ENCODE measurements at regions not wholly inside any gene's neighbourhood (a gene's known extent, or its start where the extent isn't known, plus 50 kb on each side); places are given as distances from the start of the nearest gene placed in this dataset.
"Not testable (repeated sequence)": the region's sequence is repeated elsewhere in the genome, so short reads cannot be mapped to it uniquely, and the experiment has no call there.

DNA sequence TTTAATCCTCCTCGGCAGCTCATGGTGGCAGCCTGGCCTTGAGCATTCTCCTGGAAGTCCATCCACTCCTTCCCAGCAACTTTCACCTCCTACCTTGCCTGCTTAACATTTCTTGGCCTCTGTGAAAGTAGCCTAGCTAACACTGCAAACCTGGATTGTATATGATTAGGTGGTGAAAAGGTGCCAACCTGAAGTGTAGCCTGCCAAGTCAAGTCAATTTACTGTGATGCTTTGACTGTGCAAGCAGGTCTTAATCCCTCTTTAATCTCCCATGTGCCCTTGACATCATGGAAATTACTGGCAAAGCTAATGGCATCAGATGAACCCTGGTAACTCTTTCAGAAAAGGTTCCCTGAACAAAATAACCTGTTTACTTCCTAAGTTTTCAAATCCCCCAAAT, 169.7 kb upstream of the NR2F2 start:
- CTCF ChIA-PET: no interaction called here
- H3K27me3 Mint-ChIP-seq: peaks cover 4% of the 10 kb centered on the region

DNA sequence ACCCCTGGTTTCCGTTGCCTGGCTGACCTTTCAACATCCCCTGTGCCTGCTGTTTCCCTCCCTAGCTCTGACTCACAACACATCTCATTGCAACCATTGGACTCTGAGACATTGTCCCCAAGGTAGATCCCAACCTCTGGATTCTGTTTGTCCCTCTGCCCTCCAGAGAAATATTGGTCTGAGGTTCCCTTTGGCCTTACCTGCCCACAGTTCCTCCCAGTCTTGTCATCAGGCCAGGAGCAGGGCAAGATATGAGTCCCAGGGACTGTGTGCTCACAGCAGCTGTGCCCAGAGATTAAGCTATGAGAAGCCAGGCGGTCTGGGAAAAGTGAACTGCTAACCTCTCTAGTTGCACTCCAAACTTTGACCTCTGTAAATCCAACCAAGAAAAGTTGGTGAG, 168.2 kb upstream of the NR2F2 start:
- DNase-seq: no peak
- H3K4me1 Mint-ChIP-seq: no peaks in the 10 kb centered on the region
- CTCF ChIA-PET: no interaction called here

More for the DNA sequence above, 169.7 kb upstream of the NR2F2 start:
- Mint-ChIP-seq H3K4me3 (no peak overlapping the region), H3K4me1 (no peaks in the 10 kb centered on the region), H3K36me3 (no peaks in the 10 kb centered on the region), H3K9me3 (no peaks in the 10 kb centered on the region), H3K27ac (no peak overlapping the region)
- DNase-seq: no peak

DNA sequence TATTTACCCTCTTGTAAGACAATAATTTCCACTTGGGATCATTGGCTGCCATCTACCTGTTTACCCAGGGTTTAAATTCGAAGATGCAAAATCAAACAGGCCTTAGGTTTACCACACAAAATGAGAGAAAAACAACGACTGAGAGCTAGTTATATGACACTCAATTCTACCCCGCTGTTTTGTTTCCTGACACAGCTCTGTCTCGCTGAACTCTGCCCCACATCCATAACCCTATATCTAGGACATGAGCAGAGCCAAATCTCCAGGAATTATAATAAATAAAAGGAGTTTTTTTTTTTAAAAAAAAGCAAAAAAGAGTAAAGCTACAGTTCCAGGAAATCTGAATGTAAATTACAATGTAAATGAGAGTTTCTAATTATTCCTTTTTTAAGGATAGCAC, 165.4 kb upstream of the NR2F2 start:
- no peak overlapping the region for H3K4me3 Mint-ChIP-seq
- peaks cover 4% of the 10 kb centered on the region for H3K27me3 Mint-ChIP-seq
- CTCF ChIA-PET: no interaction called here
- DNase-seq: no peak
- H3K27ac Mint-ChIP-seq: no peak overlapping the region
- no peaks in the 10 kb centered on the region for H3K36me3 Mint-ChIP-seq
- no peaks in the 10 kb centered on the region for H3K9me3 Mint-ChIP-seq
- no peaks in the 10 kb centered on the region for H3K4me1 Mint-ChIP-seq

More for the DNA sequence above, 168.2 kb upstream of the NR2F2 start:
- Mint-ChIP-seq H3K36me3 (no peaks in the 10 kb centered on the region), H3K9me3 (no peaks in the 10 kb centered on the region), H3K27me3 (peaks cover 4% of the 10 kb centered on the region), H3K4me3 (no peak overlapping the region), H3K27ac (no peak overlapping the region)

DNA sequence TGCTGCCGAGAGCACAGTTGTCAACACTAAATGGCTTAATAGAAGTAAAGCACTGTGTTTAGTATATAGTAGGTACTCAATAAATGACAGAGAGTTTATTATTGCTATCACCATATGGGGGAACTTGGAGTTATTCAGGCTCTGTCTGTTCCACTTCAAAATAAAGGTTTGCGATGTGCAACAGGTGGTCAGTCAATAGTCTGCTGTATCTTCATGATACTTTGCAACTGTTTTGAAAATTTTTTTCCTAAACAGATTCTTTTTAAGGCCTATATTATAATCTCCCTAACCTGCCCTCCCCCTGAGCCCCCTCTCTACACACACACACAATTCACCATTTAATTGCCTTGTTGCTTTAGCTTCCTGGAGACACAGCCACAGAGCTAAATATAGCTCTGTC, 164.7 kb upstream of the NR2F2 start:
- Mint-ChIP-seq H3K27me3 (peaks cover 4% of the 10 kb centered on the region), H3K27ac (no peak overlapping the region)
- CTCF ChIA-PET: no interaction called here

DNA sequence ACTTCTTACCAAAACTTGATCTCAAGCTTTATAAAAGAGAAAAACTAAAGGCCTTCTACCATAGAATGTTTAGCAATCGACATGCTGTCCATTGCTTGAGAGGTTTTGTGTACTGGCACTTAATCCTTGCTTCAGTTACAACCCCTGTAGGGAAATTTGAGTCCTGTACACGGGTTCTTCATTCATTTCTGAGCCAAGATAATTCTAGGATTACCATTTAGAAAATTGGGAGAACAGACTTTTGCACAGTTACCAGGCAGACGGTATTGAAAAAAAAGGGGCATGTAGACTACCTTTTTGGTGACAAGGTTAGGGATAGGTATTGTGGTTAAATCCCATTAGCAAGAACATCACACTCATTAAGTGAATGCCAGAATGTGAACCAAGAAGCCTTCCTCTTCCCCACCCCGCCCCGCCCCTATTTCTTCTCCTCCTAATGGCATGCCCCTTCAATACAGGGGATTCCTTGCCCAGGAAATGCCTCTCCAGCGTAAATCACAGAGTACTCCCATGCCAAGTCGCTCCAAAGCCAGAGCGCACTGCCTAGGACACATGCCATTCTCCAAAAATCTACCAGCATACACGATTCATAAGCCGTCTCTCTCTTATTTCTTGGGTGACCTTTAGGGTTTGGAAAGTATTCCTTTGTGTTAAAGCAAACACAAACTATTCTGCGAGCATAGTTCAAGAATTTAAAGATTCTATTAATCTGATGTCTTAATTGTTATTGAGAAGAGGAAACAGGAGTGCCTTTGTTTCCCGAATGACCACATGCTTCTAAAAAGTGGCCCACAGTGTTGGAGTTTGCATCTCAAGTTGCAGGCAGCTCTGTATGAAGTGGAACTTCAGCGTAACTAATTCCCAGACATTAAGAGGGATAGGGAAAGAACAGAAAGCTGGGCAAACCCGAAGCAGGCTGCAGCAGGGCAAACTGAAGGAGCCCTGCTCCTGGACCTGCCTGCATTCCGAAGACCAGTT, 164.0 kb upstream of the NR2F2 start:
- Mint-ChIP-seq H3K9me3 (no peaks in the 10 kb centered on the region), H3K4me3 (no peak overlapping the region), H3K27me3 (peaks cover 5% of the 10 kb centered on the region), H3K36me3 (no peaks in the 10 kb centered on the region), H3K27ac (no peak overlapping the region), H3K4me1 (no peaks in the 10 kb centered on the region)
- CTCF ChIA-PET: no interaction called here
- DNase-seq: no peak

More for the DNA sequence above, 164.7 kb upstream of the NR2F2 start:
- DNase-seq: no peak
- H3K9me3 Mint-ChIP-seq: no peaks in the 10 kb centered on the region
- H3K4me1 Mint-ChIP-seq: no peaks in the 10 kb centered on the region
- no peak overlapping the region for H3K4me3 Mint-ChIP-seq
- H3K36me3 Mint-ChIP-seq: no peaks in the 10 kb centered on the region

DNA sequence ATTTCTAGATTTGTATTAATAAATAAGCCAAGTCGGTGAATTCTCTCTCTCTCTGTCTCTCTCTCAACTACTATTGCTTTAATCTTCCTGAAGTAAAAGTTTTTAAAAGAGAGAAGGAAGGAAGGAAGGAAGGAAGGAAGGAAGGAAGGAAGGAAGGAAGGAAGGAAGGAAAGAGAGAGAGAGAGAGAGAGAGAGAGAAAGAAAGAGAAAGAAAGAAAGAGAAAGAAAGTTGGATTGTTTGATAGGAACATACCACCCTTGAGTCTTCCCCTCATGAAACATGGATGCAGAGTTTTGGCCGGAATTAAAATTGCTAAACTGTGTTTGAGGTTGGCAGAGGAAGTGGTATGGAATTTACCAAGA, 159.9 kb upstream of the NR2F2 start:
- H3K4me3 Mint-ChIP-seq, H3K36me3 Mint-ChIP-seq, H3K9me3 Mint-ChIP-seq, DNase-seq, CTCF ChIA-PET, H3K27ac Mint-ChIP-seq, H3K4me1 Mint-ChIP-seq, H3K27me3 Mint-ChIP-seq: not testable (repeated sequence)

DNA sequence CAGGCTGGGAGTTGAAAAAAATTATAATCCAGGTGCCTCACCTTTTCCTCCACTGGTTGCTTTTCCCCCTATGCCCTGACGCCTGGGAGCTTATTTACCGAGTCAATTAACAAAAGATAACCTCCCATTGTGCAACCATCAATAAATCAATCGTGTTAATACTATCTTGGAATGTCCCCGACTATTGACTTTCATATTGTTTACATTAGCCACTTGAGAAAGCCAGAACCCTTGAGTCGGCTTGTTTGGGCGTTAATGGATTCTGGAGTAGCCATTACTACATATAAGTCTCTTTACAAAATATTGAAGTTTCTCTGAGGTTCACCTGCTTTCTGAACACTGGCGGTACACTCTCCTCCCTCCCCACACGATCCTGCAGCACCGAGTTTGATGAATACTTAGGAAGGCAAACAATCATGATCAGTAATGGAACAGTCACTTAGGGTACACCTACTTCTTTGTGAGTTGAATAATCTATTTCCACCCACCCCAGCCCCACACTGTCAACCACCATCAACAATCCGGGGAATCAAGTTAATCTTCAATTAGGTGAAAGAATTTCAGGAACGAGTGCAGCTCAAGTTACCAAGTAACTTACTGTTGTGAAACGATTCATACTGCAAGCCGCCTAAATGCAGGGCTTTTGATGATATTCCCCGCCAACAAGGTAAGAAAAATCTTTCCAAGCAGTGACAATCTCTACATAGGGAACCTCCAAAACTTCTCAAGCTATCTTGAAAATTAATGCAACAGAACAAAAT, 159.3 kb upstream of the NR2F2 start:
- DNase-seq: no peak
- no peak overlapping the region for H3K27ac Mint-ChIP-seq
- CTCF ChIA-PET: no interaction called here
- no peaks in the 10 kb centered on the region for H3K36me3 Mint-ChIP-seq
- no peaks in the 10 kb centered on the region for H3K9me3 Mint-ChIP-seq
- H3K4me3 Mint-ChIP-seq: no peak overlapping the region
- H3K4me1 Mint-ChIP-seq: no peaks in the 10 kb centered on the region
- peaks cover 5% of the 10 kb centered on the region for H3K27me3 Mint-ChIP-seq

DNA sequence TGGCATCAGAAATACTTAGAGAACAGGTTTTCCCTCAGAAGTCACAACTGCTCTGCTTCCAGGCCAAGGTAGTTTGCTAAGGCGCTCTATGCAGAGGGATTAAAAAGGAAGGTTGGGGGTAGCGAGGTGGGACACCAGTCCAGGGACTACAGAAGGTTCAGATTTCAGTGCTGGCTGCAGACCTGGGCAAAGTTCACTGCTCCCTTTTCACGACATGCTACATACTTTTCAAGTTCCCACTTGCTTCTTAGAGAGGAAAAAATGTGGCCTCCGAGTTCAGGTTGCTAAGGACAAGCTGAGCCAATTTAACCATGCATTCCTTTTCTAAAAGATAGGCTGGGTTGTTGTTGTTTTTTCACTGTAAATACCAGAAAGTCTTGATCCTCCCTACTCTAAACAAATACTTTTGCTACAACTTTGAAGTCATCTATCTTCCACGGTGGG, 158.6 kb upstream of the NR2F2 start:
- Mint-ChIP-seq H3K36me3 (no peaks in the 10 kb centered on the region), H3K27me3 (peaks cover 5% of the 10 kb centered on the region), H3K4me1 (no peaks in the 10 kb centered on the region), H3K27ac (no peak overlapping the region), H3K4me3 (no peak overlapping the region), H3K9me3 (no peaks in the 10 kb centered on the region)
- DNase-seq: no peak
- CTCF ChIA-PET: no interaction called here

DNA sequence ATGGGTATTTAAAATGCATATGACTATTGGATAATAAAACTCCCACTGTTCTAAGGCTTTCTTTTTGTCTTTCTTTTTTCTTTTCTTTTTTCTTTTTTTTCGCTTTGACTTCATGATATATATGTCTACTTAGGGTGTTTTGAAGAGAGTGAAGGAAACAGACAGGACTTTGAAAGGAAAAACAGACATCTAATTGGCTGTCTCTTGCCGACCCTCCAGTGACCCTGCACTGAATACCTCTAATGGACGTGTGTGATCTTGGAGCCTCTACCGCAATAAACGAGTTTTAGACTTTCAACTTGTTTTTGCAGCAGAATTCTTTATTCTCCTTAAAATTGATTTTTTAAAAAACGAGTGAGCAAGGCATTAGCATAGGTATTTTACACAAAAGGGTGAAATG, 158.1 kb upstream of the NR2F2 start:
- Mint-ChIP-seq H3K9me3 (no peaks in the 10 kb centered on the region), H3K4me3 (no peak overlapping the region), H3K36me3 (no peaks in the 10 kb centered on the region), H3K4me1 (no peaks in the 10 kb centered on the region), H3K27ac (no peak overlapping the region), H3K27me3 (peaks cover 5% of the 10 kb centered on the region)
- no peak for DNase-seq
- CTCF ChIA-PET: no interaction called here

DNA sequence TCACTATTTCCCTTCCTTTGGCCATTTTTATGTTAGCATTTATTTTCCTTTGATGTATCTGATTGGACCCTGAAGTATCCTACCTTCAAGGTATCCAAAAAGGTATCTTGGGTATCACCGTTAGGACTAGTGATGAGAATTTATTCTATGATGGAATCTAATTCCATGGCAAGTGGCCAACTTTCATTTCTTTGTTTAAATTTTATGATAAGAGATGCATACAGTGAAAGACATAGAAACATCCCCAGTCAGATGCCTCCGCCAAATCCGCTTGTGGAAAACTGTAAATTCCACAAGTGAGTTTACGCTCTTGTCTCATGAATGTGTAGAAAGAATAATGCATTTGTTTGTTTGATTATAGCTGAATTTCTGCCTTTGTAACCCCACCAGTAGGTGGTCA, 153.7 kb upstream of the NR2F2 start:
- H3K27me3 Mint-ChIP-seq: no peaks in the 10 kb centered on the region
- H3K36me3 Mint-ChIP-seq: no peaks in the 10 kb centered on the region
- CTCF ChIA-PET: no interaction called here
- no peaks in the 10 kb centered on the region for H3K9me3 Mint-ChIP-seq
- no peak overlapping the region for H3K4me3 Mint-ChIP-seq
- no peak for DNase-seq
- H3K27ac Mint-ChIP-seq: no peak overlapping the region
- H3K4me1 Mint-ChIP-seq: no peaks in the 10 kb centered on the region

DNA sequence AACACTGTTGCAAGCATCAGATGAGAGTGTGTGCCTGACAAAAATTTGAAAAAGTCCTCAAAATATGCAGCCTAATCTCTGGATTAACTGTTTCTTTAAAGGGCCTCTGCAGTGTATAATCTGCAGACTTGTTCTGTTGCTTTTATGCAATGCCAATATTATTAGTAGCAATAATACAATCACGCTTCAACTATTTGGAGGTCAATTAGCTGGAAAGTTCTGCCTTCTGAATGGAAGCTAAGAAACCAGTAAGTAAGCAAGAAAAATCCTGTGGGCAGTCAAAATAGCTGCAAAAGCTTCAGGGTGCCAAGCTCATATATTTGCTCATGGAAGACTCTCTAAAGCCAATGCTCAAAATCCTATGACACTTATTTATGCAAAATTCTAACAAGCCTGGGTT, 153.2 kb upstream of the NR2F2 start:
- H3K27me3 Mint-ChIP-seq: no peaks in the 10 kb centered on the region
- H3K4me1 Mint-ChIP-seq: no peaks in the 10 kb centered on the region
- H3K4me3 Mint-ChIP-seq: no peak overlapping the region
- CTCF ChIA-PET: no interaction called here
- no peak for DNase-seq
- no peaks in the 10 kb centered on the region for H3K9me3 Mint-ChIP-seq
- no peak overlapping the region for H3K27ac Mint-ChIP-seq
- H3K36me3 Mint-ChIP-seq: no peaks in the 10 kb centered on the region

DNA sequence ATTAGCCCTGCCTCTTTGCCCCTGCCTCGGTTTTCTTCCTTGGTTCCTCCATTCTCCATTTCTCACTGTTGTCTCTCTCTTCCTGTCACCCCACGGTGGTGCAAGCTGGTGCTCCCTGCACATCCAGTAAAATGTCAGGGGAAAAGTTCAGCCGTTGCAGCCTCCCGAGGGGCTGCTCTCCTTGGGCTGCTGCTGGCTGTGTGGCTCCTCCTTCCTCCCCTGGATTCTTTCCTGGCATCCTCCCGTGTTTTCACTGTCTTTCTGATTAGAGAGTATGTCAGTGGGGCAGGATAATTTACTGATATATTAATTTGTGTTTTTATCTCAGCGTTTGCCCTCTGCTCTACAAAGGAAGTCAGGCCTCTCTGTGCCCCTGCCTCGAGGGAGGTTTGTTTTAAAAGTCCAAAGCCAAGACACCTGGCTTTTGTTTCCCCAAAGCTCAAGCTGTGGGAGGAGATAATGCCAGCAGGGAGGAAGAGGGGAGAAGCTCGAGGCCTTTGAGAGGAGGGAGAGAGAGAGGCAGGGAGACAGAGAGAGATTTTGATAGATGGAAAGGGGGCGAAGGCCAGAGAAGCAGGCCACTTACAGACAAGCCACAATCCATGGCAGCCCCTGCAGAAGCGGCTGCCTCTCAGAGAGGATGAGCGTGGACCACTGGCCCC, 150.3 kb upstream of the NR2F2 start:
- CTCF ChIA-PET: no interaction called here
- H3K4me3 Mint-ChIP-seq: no peak overlapping the region
- DNase-seq: no peak
- no peaks in the 10 kb centered on the region for H3K4me1 Mint-ChIP-seq
- no peak overlapping the region for H3K27ac Mint-ChIP-seq
- H3K36me3 Mint-ChIP-seq: no peaks in the 10 kb centered on the region
- H3K27me3 Mint-ChIP-seq: no peaks in the 10 kb centered on the region
- H3K9me3 Mint-ChIP-seq: no peaks in the 10 kb centered on the region

DNA sequence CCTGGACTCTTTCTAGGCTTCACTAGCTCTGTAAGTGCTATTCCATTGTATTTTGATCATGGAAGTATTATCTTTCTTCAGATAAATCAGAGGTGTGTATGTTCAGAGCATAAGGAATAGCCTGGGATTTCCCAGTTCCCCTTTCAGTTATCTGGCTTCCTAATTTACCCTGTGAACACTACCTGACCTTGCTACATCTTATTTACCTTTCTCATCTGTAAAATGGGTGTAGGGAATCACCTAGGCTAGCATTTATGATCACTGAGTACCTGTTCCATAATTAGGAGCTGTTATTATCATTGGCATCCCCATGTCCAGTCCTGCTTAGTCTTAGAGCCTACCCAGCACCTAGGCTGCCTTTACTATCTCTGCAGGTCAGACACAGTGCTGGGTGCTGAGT, 149.3 kb upstream of the NR2F2 start:
- CTCF ChIA-PET: no interaction called here
- Mint-ChIP-seq H3K4me1 (no peaks in the 10 kb centered on the region), H3K36me3 (no peaks in the 10 kb centered on the region), H3K9me3 (no peaks in the 10 kb centered on the region), H3K27ac (no peak overlapping the region), H3K27me3 (no peaks in the 10 kb centered on the region), H3K4me3 (no peak overlapping the region)
- DNase-seq: no peak

DNA sequence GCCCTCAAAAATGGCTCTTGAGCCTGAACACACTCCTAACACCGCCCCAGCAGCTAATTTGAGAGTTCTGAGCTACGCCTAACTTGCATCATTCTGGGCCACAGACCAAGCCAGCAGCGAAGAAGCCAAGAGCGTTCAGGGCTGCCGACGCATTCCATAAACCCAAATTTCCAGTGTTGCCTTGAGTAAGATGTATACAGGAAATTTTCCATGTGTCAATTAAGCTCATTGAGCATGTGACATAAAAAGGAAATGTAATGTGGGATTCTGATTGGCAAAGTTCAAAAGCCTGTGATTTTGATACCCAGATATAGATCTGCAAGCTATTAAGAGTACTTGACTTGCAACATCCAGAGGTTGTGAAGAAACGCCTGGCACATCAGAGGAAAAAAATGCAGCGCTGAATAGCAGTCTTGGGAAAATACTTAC, 148.6 kb upstream of the NR2F2 start:
- CTCF ChIA-PET: no interaction called here
- Mint-ChIP-seq H3K9me3 (no peaks in the 10 kb centered on the region), H3K36me3 (no peaks in the 10 kb centered on the region), H3K4me3 (no peak overlapping the region), H3K27me3 (no peaks in the 10 kb centered on the region), H3K27ac (no peak overlapping the region), H3K4me1 (no peaks in the 10 kb centered on the region)
- DNase-seq: no peak
